ENCODE measurements at regions not wholly inside any gene's neighbourhood (a gene's known extent, or its start where the extent isn't known, plus 50 kb on each side); places are given as distances from the start of the nearest gene placed in this dataset.

- TF ChIP-seq NFE2L1 (CRISPR knock-in tag; IDR thresholded peaks at IDR 0.05) (no peak), USF2 (CRISPR knock-in tag; IDR thresholded peaks at IDR 0.05) (no peak), MAX (CRISPR knock-in tag; IDR thresholded peaks at IDR 0.05) (no peak), ATF1 (CRISPR knock-in tag; IDR thresholded peaks at IDR 0.05) (no peak), AFF4 (CRISPR knock-in tag; IDR thresholded peaks at IDR 0.05; ENCODE audit: borderline replicate concordance) (no peak), HMGXB4 (CRISPR knock-in tag; IDR thresholded peaks at IDR 0.05) (no peak), KAT7 (CRISPR knock-in tag; IDR thresholded peaks at IDR 0.05; ENCODE audit: borderline replicate concordance) (no peak), ZSCAN18 (CRISPR knock-in tag; IDR thresholded peaks at IDR 0.05) (no peak), GTF2I (CRISPR knock-in tag; conservative IDR thresholded peaks at IDR 0.05) (no peak)
These were observed 290.6 kb downstream of the SATB1 start (continued) for GRCh38 chr3:18134386-18135059.

GRCh38 chr3:18132991-18133390, 292.1 kb downstream of the SATB1 start:
- ChIA-PET CTCF (no interaction called here), POLR2A (no interaction called here)
- DNase-seq (ENCODE audit: low spot score) (no peak), ATAC-seq (no peak)
- TF ChIP-seq NR3C1 (CRISPR knock-in tag; conservative IDR thresholded peaks at IDR 0.05; ENCODE audit: low read depth) (no peak), CREM (CRISPR knock-in tag; IDR thresholded peaks at IDR 0.05) (no peak), NFATC4 (CRISPR knock-in tag; IDR thresholded peaks at IDR 0.05) (no peak), GRHL2 (CRISPR knock-in tag; IDR thresholded peaks at IDR 0.05; ENCODE audit: insufficient replicate concordance, severe bottlenecking) (no peak), NFE2L1 (CRISPR knock-in tag; IDR thresholded peaks at IDR 0.05) (no peak), SMAD3 (CRISPR knock-in tag; IDR thresholded peaks at IDR 0.05; ENCODE audit: borderline replicate concordance) (no peak), FOXP4 (CRISPR knock-in tag; IDR thresholded peaks at IDR 0.05) (no peak), OVOL2 (CRISPR knock-in tag; IDR thresholded peaks at IDR 0.05; ENCODE audit: borderline replicate concordance) (no peak)
- peaks cover 24% of the 10 kb centered on the region for H3K4me1 Mint-ChIP-seq
- peaks cover 5% of the 10 kb centered on the region for H3K9me3 Mint-ChIP-seq
- H3K27me3 Mint-ChIP-seq (ENCODE audit: low read depth), result no peaks in the 10 kb centered on the region
- no peak overlapping the region for H3K4me3 Mint-ChIP-seq
- H3K27ac Mint-ChIP-seq, result no peak overlapping the region
- peaks cover 6% of the 10 kb centered on the region; the same call in 1 of the 2 replicates for H3K36me3 Mint-ChIP-seq

Measured in WTC11 (cell line).